ENCODE measurements at regions not wholly inside any gene's neighbourhood (a gene's known extent, or its start where the extent isn't known, plus 50 kb on each side); places are given as distances from the start of the nearest gene placed in this dataset.

- TF ChIP-seq POLR2A (IDR thresholded peaks at IDR 0.05) (no peak), CTCF (IDR thresholded peaks at IDR 0.05) (no peak), POLR2AphosphoS5 (IDR thresholded peaks at IDR 0.05) (no peak)
These were observed 2310.2 kb downstream of the LRRC4C start for GRCh38 chr11:39149214-39149613.
